Stimulated activated CD8-positive, alpha-beta memory T cell treated with anti-CD3 and anti-CD28 coated beads, Interleukin-4, amount 100 ng/mL, for 48 hours (primary cell): ENCODE measurements at regions not wholly inside any gene's neighbourhood (a gene's known extent, or its start where the extent isn't known, plus 50 kb on each side); places are given as distances from the start of the nearest gene placed in this dataset.
"Not testable (repeated sequence)": the region's sequence is repeated elsewhere in the genome, so short reads cannot be mapped to it uniquely, and the experiment has no call there.

Source experiments
- DNase-seq: peaks from one replicate; pipeline ENCODE4 v3.0.0-alpha.2; 2020

DNA sequence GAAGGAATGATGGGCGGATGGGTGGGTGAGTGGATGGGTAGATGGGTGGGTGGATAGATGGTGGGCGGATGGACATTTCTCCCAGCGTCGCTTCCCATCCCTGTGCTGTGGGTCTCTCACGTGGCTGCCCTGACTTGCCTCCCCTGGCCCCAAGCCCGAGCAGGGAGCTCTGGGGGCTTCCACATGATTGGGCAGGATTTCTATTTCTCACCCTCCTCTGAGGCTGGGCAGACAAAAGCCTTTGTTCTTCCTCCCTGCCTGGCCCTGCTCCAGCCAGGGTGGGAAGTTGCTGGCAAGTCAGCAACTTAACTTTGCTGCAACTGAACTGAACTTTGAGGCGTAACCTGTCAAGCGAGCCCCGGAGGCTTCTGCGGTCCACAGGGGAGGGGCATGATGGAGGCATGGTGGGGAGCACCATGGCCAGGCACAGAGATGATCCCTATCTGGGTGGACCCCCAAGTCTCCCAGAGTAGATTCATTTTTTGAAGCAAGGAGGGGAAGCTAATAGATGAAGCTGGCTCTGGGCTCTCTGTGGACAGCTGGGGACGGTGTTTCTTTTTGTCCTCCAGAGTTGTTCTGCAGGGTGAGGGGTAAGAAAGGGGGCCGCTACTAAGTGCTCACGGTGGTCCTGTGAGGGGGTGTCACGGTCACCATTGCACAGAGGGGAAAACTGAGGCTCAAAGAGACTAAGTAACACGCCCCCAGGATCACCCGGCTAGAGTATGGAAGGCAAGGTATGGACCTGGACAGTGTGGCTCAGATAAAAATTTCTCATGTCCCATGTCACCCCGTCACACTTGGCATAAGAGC lies 140.1 kb downstream of the CEBPB start:
- no peak for DNase-seq

DNA sequence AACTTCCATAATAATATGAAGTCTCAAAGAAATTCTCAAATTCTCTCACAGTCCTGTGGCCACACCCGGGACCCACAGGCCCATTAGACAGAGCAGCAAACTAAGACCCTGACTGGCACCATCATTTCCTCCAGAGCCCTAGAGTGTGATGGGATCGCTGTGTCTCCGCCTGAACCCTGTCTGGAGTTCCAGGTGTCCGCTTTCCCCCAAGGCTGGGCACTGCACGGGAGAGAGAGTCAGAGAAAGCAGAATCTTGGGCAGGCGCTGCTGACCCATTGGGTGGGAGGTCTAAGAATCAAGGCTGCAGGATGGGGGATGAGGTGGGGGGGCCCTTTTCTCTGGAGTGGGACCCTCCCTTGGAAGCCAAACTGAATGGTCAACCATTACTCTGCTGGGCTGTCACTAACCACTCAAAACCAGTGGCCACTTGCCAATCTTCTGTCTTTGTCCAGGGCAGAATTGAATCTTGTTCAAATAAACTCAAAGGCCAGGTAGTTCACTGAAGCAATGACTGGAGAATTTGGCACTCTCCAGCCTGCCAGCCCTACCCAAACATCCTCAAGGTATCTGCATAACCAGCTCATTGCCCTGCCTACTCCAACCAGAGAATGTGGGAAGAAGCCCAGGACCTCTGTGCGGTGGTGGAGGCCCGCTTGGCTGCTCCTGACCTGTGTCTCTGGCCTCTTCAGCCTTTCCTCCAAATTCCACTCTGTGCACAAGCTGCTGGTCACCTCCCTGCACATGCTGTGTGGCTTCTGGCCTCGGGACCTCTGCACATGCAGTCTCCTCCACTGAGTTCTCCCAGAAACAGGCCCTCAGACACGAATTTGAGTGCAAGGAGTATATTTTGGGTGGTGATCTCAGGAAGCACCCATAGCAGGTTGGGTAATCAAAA lies 141.1 kb downstream of the CEBPB start:
- DNase-seq, result no peak

DNA sequence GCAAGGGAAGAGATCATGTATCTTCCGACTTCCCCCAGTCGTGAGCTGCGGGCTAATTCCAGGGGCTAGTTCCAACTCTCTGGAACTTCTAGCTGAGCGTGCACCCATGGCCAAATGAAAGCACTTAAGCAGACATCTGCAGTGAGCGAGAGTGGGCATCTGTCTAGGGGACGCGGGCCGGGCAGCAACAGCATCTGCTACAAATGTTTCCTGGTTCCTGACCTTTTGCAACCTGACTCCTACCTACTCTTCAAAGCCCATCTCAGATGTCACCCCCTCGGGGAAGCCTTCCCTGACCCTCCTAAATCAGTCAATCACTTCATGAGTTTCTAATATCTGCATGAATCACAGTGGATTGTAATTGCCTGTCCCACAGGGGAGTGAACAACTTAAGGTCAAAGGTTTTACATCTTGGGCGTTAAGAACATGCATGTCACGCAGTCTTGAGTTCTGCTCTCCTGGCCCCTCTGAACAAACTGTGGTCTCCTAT lies 141.9 kb downstream of the CEBPB start:
- no peak for DNase-seq

DNA sequence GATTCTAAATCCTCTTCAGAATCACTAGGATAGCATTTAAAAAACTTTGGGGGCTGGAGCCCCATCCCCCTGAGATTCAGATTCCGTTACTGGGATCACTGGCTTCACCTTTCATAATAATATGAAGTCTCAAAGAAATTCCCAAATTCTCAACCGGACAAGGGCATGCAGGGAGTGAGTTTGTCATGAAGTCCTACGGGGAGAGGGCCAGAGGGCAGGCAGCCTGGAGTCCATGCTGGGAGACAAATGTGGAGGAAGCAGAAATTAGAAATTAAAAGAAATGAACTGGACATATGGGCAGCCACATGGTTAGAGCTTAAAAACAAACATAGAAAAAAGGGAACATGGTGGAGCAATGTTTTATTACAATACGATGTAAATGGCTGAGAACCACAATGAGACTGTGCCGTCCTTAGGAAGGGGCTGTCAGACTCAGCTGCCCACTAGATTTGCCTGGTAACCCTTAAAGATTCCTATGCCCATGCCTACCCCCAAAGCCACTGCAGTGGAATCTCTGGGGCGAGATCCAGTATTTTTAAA lies 142.6 kb downstream of the CEBPB start:
- DNase-seq, result no peak

DNA sequence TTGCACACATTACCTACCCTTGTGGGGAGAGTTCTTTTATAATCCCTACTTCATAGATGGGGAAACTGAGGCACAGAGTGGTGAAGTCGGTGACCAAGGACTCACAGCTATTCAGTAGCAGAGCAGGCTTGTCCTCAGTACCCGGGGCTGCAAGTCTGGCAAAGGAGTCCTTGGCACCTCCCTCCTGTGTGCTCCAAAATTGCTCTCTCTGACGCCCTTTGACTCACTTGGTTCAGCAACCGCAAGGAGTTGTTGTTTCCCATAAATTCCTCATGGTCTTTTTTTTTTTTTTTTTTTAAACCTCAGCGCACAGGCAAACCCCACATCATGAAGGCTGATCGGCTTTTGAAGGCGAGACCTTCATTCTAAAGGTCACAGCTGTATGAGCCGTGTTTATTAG lies 143.2 kb downstream of the CEBPB start:
- no peak for DNase-seq

DNA sequence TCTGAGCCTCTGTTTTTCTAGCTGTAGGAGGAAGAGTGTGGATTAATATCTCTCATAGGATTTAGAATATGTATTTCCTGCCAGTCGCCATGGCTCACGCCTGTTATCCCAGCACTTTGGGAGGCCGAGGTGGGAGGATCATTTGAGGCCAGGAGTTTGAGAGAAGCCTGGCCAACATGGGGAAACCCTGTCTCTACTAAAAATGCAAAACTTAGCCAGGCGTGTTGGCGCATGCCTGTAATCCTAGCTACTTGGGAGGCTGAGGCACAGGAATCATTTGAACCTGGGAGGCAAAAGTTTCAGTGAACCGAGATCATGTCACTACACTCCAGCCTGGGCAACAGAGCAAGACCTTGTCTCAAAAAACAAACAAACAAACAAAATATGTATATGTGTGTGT lies 143.9 kb downstream of the CEBPB start:
- not testable (repeated sequence) for DNase-seq

DNA sequence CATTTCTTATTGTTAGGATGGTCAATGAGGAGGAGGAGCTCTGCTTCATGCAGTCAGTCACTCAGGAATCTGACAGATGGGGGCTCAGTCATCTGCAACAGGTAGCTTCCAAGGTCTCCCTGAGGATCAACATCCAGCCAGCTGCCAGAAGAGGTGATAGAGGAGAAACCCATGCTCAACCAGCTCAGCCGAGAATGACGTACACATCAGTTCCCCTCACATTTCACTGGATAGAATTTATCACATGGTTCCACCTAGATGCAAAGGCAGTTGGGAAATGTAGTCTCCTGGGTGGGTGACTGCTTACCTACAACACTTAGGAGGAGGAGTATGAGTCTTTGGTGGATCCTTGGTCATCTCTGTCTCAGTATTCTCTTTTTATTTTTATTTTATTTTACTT lies 144.5 kb downstream of the CEBPB start:
- DNase-seq, result peak; percentile 36

DNA sequence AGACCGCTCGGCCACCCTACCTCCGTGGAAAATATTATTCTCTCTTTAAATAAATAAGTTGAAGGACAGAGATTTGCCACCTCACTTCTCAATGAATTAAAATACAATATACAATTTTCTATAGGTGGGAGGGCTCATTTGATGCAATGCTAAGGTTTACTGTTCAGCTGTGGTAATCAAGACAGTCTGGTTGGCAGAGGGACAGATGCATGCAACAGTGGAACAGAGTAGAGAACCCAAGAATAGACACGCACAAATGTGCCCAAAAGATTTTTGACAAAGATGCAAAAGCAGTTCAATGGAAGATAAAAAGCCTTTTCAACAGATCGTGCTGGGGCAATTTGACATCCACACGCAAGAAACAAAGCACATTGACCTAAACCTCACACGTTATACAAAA lies 145.2 kb downstream of the CEBPB start:
- no peak for DNase-seq

DNA sequence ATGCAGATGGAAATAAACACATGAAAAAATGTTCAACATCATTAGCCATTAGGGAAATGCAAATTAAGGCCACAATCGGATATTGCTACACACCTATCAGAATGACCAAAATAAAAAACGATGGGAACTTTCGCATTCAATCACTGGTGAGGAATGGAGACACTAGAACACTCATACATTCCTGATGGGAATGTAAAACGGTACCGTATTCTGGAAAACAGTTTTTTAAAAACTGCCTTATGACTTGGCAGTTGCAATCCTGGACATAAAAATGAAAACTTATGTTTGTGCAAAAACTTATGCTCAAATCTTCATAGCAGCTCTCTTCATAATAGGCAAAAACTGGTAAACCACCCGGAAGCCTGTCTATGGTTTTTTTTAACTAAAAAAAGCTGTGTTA lies 146.0 kb downstream of the CEBPB start:
- DNase-seq, result no peak

DNA sequence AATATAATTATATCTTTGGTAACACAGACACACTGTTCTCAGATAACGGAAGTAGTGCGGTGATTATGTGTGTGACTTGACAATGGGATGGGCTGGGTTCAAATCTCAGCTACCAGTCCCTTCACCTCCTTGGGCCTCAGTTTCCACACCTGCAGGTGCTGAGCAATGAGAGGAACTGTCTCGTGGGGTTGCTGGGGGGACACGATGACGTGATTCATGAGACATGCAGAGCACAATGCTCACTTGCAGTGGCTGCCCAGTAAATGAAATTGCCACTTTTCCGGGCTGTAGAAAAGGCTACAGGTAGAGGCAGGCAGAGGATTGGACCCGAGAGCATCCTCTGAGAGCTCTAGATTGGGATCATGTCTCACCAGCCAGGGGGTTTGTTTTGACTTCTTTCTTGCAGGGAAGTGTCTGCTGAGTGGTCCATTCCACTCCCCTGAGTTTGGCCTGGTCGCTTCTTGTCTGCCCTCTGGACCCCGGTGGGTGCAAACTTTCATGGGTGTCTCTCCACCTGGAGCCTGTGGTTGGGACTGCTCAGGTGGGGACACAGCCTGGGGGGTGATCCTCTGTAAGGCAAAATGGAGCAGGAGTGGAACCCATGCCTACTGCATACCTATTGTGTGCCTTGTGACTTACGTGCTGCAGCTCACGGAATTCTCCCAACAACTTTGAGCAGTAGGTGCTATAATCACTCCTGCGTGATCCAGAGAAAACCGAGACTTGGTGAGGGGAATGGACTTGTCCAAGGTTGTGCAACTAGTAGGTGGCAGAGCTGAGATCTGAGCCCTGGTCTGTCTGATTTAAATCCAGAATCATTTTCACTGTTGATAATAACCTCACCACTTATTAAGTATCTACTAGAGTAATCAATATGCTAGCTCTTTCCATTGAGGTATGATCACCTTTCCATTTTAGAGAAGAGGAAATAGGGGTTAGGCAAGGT lies 147.2 kb downstream of the CEBPB start:
- DNase-seq, result no peak

DNA sequence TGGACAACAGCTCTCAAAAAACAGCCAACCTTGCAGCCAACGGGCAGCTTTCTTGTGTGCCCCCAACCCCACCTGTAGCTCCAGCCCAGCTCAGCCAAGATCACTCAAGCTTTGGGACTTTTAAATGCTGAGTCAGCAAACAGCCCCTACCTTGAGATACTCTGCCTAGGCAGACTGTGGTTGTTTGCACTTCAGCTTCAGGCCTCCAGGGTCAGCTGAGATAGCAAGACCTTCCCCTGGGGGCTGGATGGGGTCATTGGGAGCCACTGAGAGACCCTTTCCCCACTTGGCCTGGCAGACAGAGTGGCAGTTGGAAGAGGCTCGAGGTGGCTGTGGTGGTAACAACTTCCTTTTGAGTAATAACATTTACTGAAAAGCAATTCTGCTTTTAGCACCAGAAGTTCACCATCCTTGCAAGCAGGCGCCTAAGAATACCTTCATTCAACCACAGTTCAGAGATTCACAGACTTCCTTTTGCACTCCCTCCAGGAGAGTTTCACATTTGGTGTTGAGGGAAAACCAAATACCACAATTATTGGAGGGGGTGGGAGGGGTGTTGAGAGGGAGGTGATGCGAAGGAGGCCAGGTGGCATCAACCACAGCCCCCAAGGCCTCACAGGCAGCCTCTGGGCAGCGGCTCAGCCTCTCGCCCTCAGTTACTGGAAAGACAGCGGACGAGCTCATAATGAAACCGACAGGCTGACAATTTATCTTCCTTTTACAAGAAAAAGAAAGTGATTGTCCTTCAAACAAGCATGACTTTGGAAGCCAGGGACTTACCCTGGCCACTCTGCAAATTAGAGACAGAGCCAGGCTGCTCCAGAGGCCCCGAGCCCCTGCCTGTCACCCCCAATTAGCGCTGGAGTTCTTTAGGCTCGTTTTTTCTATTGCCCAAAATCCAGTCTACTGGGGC lies 148.1 kb downstream of the CEBPB start:
- DNase-seq, result peak; percentile 84

DNA sequence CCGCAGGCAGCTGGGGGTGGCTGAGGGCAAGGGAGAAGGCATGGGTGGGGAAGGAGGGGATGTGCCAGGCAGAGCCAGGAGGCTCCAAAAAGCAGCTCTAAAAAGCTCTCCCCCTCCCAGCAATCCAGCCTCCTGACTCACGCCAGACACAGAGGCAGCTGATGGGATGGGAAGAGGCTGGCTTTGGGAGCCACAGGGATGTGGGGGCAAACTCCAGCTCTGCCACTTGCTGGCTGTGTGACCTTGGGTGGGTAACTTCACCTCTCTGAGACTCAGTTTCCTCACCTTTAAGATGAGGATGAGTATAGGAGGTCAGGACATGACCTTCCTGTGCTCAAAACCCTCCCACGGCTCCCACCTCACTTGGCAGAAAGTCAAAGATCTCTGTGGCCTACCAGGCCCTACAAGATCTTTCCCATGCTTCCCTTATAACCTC lies 148.9 kb downstream of the CEBPB start:
- DNase-seq, result peak; percentile 74

DNA sequence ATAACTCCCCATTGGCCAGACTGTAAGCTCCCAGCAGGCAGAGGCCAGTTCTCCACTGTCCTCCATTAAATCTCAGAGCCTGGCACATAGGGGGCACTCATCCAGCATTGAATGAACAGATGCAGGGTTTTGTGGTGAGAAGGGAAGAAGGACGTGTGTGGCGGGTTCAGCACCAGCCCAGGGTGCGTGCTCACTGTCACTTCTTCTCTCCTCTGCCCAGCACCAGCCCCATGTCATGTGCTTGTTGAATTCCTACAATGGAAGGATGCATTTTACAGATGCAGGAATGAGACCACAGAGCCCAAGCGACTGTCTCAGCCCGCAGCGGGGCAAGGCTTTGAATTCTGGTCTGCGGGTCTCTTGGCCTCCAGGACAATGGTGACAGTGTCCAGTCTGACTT lies 149.9 kb downstream of the CEBPB start:
- no peak for DNase-seq

DNA sequence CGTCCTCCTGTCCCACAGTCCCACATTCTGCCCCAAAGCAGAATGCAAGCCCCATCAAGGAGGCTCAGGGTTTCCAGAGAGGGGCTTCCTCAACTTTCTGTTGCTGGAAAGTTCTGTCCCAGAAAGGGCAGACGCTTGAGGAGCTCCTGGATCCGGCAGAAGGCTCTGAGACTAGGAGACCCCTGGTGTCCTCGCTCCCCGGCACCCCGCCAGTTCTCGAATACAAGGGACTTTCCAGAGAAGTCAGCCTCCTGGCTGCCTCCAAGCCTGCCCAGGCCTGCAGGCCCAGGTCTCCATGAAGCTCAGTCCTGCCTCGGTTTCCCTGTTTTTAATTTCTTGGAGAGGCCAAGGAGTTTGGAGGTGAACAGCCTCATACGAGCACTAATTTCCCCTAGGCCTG lies 150.4 kb downstream of the CEBPB start:
- DNase-seq, result no peak

DNA sequence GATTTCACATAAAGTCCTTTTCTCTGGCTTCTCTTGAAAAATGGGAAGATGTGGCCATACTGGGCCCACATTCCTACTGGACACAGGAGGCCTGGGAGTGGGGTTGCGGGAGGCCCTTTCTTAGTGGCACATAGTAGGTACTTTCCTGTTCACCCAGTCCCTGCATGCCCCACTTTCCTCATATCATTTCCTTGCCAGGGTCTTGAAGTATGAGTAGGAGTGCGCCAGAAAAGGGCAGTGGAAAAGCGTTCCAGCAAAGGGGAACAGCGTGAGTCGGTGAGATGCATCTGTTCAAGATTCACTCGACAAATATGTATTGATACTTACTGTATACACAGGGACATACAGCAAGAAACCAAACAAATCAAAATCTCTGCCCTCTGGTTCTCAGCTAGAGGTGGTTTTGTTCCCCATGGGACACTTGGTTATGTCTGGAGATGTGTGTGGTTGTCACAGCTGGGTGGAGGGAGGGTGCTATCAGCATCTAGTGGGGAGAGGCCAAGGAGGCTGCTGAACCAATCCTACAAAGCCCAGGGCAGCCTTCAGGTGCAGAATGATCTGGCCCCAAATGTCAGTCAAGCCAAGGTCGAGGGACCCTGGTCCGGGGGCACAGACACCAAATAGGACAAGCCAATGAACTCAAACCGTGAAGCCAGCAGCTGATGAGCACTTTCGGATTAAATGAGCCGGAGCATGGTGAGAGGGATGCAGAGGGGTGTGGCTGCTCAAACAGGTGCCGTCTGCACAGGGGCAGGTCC lies 151.4 kb downstream of the CEBPB start:
- DNase-seq, result no peak

DNA sequence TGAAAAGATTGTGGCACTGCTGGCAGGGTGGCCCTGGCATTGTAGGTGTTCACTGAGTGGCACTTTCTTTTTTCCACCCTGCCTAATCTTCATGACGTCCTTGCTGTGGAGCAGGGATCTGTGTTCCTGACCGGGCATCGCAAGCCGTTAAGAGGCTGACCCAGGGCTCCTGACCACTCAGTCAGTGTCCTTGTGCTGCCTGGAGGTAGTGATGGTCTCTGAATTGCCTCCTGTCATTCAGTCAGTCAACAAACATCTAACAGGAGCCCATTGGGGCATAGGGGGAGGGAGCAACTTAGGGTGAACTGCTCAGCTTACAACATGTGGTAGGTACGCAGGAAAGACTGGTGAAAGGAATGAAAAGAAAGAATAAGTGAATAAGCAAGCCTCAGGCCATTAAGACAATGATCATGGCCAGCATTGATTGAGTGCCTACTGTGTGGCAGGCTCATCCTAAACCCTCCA lies 152.0 kb downstream of the CEBPB start:
- no peak for DNase-seq

DNA sequence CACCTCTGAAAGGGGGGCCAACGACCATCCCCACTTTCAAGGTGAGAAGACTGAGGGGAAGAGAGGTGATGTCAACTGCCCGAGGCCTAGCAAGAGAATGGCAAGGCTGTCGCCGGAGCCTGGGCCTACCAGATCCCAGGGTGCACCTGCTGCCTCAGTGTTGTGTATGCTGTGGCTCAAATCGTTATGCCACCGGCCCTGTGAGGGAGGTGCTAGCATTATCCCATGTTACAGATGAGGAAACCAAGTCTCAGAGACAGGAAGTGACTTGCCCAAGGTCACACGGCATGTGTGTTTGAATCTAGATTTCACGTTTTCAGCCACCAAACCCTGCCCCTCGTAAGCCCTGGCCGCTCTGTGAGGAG lies 152.5 kb downstream of the CEBPB start:
- DNase-seq, result no peak

DNA sequence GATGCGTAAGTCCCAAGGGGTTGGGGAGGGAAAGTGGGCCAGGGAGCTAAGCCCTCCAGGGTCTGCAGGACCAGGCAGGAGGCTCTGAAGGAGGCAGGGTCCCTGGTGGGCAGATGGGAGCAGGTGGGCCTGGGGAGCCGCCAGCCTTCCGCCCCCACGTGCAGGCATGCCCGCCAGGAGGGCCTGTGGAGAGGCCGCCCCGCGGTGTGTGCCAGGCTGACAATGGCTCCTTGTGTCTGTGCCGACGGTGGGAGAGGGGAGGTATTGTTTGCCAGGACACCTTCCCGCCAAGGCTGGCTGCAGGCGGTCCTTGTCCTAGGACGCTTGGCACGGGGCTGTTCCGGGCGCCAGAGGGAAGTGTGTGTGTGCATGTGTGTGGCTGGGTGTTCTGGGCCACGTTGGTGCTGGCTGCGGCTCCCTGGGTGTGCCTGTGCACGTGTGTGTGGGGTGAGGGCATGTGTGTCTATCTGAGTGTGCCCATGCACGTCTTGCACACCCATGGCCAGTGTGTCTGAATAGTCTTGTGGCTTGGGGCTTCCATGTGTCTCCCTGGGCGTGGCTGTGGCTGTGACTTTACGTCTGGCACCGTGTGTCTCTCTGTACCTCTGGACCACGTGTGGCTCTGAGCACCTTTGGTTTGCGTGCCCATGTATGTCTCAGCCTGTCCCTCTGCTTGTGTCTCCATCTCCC lies 153.0 kb downstream of the CEBPB start:
- no peak for DNase-seq

DNA sequence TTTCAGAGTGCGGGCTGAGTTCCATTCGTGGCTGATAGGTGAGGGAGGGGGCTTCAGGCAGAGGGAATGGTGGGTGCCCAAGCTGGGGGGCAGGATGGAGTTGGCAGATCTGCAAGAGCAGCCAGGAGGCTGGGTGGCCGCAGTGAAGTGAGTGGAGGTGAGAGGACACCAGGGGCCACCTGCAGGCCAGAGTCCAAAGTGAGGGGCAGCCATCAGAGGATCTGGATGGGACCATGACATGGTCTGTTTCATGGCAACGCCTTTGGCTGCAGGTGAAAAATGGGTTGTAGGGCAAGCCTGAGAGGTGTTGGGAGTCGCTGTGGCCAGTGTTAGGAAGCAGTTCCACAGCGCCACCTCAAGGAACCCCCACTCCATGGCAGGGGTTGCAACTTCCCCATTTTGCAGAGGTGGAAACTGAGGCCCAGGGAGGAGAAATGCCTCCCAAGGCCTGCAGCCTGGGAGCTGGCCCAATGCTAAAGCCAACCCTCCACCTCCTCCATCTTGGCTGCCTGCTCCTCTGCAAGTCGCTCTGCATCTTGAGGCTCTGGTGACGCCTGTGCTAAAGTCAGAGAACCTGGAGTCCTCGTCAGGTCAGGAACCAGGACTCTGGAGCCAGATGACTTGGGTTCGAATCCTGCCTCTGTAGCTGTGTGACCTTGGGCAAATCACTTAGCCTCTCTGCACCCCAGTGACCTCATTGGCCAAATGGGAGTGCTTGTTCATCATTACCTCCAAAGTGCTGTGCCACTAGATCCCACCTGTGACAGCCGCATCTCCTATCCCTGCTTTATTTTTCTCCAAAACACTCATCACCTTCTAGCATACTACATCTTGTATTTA lies 153.8 kb downstream of the CEBPB start:
- DNase-seq, result no peak
